ENCODE measurements at regions not wholly inside any gene's neighbourhood (a gene's known extent, or its start where the extent isn't known, plus 50 kb on each side); places are given as distances from the start of the nearest gene placed in this dataset.

DNA sequence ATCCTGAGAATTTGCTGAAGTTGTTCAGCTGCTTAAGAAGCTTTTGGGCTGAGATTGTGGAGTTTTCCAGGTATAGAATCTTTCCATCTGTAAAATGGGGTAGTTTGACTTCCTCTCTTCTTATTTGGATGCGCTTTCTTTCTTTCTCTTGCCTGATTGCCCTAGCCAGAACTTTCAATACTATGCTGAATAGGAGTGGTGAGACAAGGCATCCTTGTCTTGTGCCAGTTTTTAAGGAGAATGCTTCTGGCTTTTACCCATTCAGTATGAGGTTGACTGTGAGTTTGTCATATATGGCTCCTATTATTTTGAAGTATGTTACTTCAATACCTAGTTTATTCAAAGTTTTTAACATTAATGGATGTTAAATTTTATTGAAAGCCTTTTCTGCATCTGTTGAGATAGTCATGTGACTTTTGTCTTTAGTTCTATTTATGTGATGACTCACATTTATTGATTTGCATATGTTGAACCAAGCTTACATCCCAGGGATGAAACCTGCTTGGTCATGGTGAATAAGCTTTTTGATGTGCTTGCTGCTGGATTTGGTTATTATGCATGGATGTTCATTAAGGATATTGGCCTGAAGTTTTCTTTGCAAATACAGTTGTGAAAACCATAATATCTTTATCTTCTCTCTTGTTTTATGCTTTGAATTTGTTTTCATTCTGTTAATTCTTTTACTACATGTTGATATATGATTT lies 573.8 kb upstream of the NDST4 start:
- no peak for DNase-seq
- Histone ChIP-seq H3K9ac (no peak overlapping the region), H3K4me2 (ENCODE audit: unreplicated experiment) (no peak overlapping the region), H2AFZ (no peak overlapping the region), H4K20me1 (ENCODE audit: insufficient read depth) (no peaks in the 10 kb centered on the region), H3K4me3 (no peak overlapping the region), H3K27me3 (replicated peaks; ENCODE audit: insufficient read depth) (no peaks in the 10 kb centered on the region), H3K79me2 (ENCODE audit: insufficient read depth) (no peaks in the 10 kb centered on the region), H3F3A (ENCODE audit: insufficient read depth) (no peaks in the 10 kb centered on the region), H3K9me3 (ENCODE audit: low read depth) (no peaks in the 10 kb centered on the region), H3K9me2 (ENCODE audit: insufficient read depth) (no peaks in the 10 kb centered on the region), H3K4me1 (ENCODE audit: insufficient read depth) (no peaks in the 10 kb centered on the region), H3K36me3 (ENCODE audit: low read depth) (no peaks in the 10 kb centered on the region), H3K27ac (no peak overlapping the region)
- in situ Hi-C loops (cut with MboI): no loop called here
- TF ChIP-seq EZH2 (IDR thresholded peaks at IDR 0.05; ENCODE audit: insufficient read depth, poor library complexity, severe bottlenecking) (no peak), EZH2phosphoT487 (IDR thresholded peaks at IDR 0.05; ENCODE audit: insufficient read depth, low read depth) (no peak)
- WGBS, 2 experiments (ENCODE audit: low coverage in 1 of 2, low lambda C conversion rate in 2 of 2, missing lambda C conversion rate in 2 of 2): 46 to 47% methylated on average over 1 of the region's 1 CpG

DNA sequence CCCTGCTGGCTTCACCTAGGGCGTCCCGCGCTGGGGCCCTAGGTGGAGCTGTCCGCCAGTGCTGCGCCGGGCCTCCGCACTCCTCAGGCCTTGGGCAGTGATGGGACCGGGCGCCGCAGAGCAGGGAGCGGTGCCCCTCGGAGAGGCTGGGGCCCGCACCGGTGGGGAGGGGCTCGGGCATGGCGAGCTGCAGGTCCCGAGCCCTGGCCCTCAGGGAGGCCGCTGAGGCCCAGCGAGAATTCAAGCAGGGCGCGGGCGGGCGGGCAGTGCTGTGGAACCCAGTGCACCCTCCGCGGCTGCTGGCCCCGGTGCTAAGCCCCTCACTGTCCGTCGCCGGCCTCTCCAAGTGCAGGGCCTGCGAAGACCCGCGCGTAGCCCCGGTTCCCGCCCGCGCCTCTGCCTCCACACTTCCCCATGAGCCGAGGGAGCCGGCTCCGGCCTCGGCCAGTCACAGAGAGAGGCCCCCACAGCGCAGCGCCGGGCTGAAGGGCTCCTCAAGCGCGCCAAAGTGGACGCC lies 565.1 kb upstream of the NDST4 start:
- Histone ChIP-seq H3K9me2 (ENCODE audit: insufficient read depth) (no peaks in the 10 kb centered on the region), H3K27ac (no peak overlapping the region), H3K4me1 (ENCODE audit: insufficient read depth) (no peaks in the 10 kb centered on the region), H3K9ac (no peak overlapping the region), H3K9me3 (ENCODE audit: low read depth) (no peaks in the 10 kb centered on the region), H3K79me2 (ENCODE audit: insufficient read depth) (no peaks in the 10 kb centered on the region), H3K4me3 (no peak overlapping the region), H3K36me3 (ENCODE audit: low read depth) (no peaks in the 10 kb centered on the region), H3K4me2 (ENCODE audit: unreplicated experiment) (no peak overlapping the region), H3K27me3 (replicated peaks; ENCODE audit: insufficient read depth) (no peaks in the 10 kb centered on the region), H4K20me1 (ENCODE audit: insufficient read depth) (no peaks in the 10 kb centered on the region), H2AFZ (no peak overlapping the region), H3F3A (ENCODE audit: insufficient read depth) (no peaks in the 10 kb centered on the region)
- DNase-seq: no peak
- TF ChIP-seq EZH2 (IDR thresholded peaks at IDR 0.05; ENCODE audit: insufficient read depth, poor library complexity, severe bottlenecking): no peak
- no peak for TF ChIP-seq EZH2phosphoT487 (IDR thresholded peaks at IDR 0.05; ENCODE audit: insufficient read depth, low read depth)
- in situ Hi-C loops (cut with MboI): no loop called here
- 79% methylated on average over 23 to 45 of the region's 47 CpGs for WGBS, 2 experiments (ENCODE audit: low coverage in 1 of 2, low lambda C conversion rate in 2 of 2, missing lambda C conversion rate in 2 of 2)

DNA sequence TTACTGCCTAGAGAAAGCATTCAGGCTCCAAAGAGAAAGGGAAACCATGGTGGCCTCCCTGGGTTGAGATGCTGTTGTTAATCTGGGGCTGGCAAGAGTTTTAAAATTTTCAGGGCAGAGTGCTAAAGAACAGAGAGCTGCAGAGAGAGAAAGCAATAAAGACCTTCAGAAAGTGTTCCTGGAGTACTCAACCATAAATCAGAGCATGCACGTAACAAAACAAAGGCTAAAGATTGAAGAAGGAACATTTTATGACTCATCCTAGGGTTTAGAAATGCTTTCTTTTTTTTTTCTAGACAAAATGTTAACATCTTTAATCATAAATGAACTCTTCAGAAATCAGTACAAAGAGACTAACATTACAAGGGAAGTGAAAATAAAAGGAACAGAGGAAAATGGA lies 562.3 kb upstream of the NDST4 start:
- DNase-seq: no peak
- in situ Hi-C loops (cut with MboI): no loop called here

DNA sequence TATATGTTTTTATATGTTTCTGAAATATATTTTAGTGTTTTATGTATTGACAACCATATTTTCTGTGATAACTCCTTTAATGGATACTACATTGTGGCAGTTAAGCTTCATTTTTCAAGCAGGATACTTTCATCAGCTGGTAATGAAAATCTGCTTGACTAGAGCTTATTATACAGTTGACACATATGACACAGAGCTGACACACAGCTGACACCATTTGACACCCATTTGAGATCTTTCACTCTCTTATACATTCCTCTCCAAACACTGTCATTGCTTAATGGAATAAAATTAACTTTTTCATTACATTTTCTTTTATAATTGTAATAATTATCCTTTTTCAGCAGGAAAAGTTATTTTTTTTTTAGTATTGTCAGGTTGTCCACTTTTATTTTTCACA lies 561.1 kb upstream of the NDST4 start:
- TF ChIP-seq EZH2 (IDR thresholded peaks at IDR 0.05; ENCODE audit: insufficient read depth, poor library complexity, severe bottlenecking) (no peak), EZH2phosphoT487 (IDR thresholded peaks at IDR 0.05; ENCODE audit: insufficient read depth, low read depth) (no peak)
- no peaks in the 10 kb centered on the region for H3K9me2 ChIP-seq (ENCODE audit: insufficient read depth)
- H3K4me3 ChIP-seq: no peak overlapping the region
- H3K4me1 ChIP-seq (ENCODE audit: insufficient read depth): no peaks in the 10 kb centered on the region
- H3K36me3 ChIP-seq (ENCODE audit: low read depth): no peaks in the 10 kb centered on the region
- H3K4me2 ChIP-seq (ENCODE audit: unreplicated experiment): no peak overlapping the region
- H3F3A ChIP-seq (ENCODE audit: insufficient read depth): no peaks in the 10 kb centered on the region
- H3K9ac ChIP-seq: no peak overlapping the region
- H3K27ac ChIP-seq: no peak overlapping the region
- no peaks in the 10 kb centered on the region for H3K79me2 ChIP-seq (ENCODE audit: insufficient read depth)
- H3K27me3 ChIP-seq (replicated peaks; ENCODE audit: insufficient read depth): no peaks in the 10 kb centered on the region
- in situ Hi-C loops (cut with MboI): no loop called here
- no peaks in the 10 kb centered on the region for H3K9me3 ChIP-seq (ENCODE audit: low read depth)
- no peak overlapping the region for H2AFZ ChIP-seq
- no peaks in the 10 kb centered on the region for H4K20me1 ChIP-seq (ENCODE audit: insufficient read depth)
- no peak for DNase-seq

More for the DNA sequence above, 562.3 kb upstream of the NDST4 start:
- Histone ChIP-seq H3K27ac (no peak overlapping the region), H3K9ac (no peak overlapping the region), H3K27me3 (replicated peaks; ENCODE audit: insufficient read depth) (no peaks in the 10 kb centered on the region), H4K20me1 (ENCODE audit: insufficient read depth) (no peaks in the 10 kb centered on the region), H3K79me2 (ENCODE audit: insufficient read depth) (no peaks in the 10 kb centered on the region), H3K9me3 (ENCODE audit: low read depth) (no peaks in the 10 kb centered on the region), H3F3A (ENCODE audit: insufficient read depth) (no peaks in the 10 kb centered on the region), H3K4me1 (ENCODE audit: insufficient read depth) (no peaks in the 10 kb centered on the region), H2AFZ (no peak overlapping the region), H3K4me3 (no peak overlapping the region), H3K36me3 (ENCODE audit: low read depth) (no peaks in the 10 kb centered on the region), H3K4me2 (ENCODE audit: unreplicated experiment) (no peak overlapping the region), H3K9me2 (ENCODE audit: insufficient read depth) (no peaks in the 10 kb centered on the region)
- WGBS, 2 experiments (ENCODE audit: low coverage in 1 of 2, low lambda C conversion rate in 2 of 2, missing lambda C conversion rate in 2 of 2): 0% methylated on average over 1 of the region's 1 CpG
- TF ChIP-seq EZH2 (IDR thresholded peaks at IDR 0.05; ENCODE audit: insufficient read depth, poor library complexity, severe bottlenecking) (no peak), EZH2phosphoT487 (IDR thresholded peaks at IDR 0.05; ENCODE audit: insufficient read depth, low read depth) (no peak)

Measured in GM23248 (cell line).